ENCODE measurements at regions not wholly inside any gene's neighbourhood (a gene's known extent, or its start where the extent isn't known, plus 50 kb on each side); places are given as distances from the start of the nearest gene placed in this dataset.

DNA sequence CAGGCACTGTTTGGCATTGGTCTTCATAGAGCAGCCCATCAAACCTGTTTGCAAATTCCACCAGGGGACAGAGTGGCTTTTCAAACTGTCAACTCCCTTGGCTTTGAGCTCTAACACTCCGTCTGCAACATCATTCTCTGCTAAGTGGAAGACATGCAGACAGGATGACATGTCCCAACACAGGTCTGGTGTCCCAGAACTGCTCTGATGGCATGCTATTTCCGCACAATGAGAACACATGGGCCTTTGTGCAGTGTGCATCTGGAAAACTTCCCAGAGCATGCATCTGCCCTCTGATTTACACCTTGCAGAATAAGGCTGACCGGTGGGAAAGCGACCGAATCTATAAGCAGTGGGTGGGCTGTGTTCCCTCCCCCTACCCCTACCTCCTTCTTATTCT is 212.8 kb upstream of the GYPA start:
- no peak for DNase-seq (ENCODE audit: low spot score)
- WGBS, 2 donors (ENCODE audit: extremely low coverage in 2 of 2, insufficient read length in 2 of 2, insufficient replicate concordance in 1 of 2): no CpG with 5 or more reads among the region's 5 CpGs
- H2BK120ac ChIP-seq (ENCODE audit: low read depth, low read length): no peak overlapping the region
- H3K27ac ChIP-seq (replicated peaks; ENCODE audit: low read length): no peak overlapping the region
- no peak overlapping the region for H4K91ac ChIP-seq (ENCODE audit: low read depth, low read length, poor library complexity)
- peaks cover 19 to 40% of the 10 kb centered on the region in 2 donors for H3K4me1 ChIP-seq (ENCODE audit: control insufficient read depth in 2 of 2, insufficient read depth in 1 of 2, low read depth in 1 of 2, low read length in 2 of 2)
- no peak overlapping the region for H3K14ac ChIP-seq (ENCODE audit: low read length)
- H3K4ac ChIP-seq (ENCODE audit: low read length): no peak overlapping the region
- H4K8ac ChIP-seq (ENCODE audit: low read depth, low read length): no peak overlapping the region
- H2AK5ac ChIP-seq (ENCODE audit: low read depth, low read length): no peak overlapping the region
- peak overlapping the region; percentile 72 for H2AFZ ChIP-seq (ENCODE audit: low read length)
- H3K9ac ChIP-seq (ENCODE audit: low read depth, low read length, poor library complexity): no peak overlapping the region
- H3K79me1 ChIP-seq (ENCODE audit: low read depth, low read length): no peaks in the 10 kb centered on the region
- no peaks in the 10 kb centered on the region for H3K27me3 ChIP-seq (ENCODE audit: control insufficient read depth in 3 of 3, insufficient read depth in 3 of 3, low read depth in 1 of 3, low read length in 3 of 3)
- no peak overlapping the region for H3K18ac ChIP-seq (ENCODE audit: low read length)
- H3K4me2 ChIP-seq (ENCODE audit: insufficient read depth, low read length, poor library complexity, severe bottlenecking): no peak overlapping the region
- H2BK5ac ChIP-seq (ENCODE audit: low read length): no peak overlapping the region
- no peak overlapping the region for H2BK12ac ChIP-seq (ENCODE audit: low read length)
- no peaks in the 10 kb centered on the region for H3K9me3 ChIP-seq (replicated peaks in 1 of 2; ENCODE audit: control insufficient read depth in 2 of 2, insufficient read depth in 1 of 2, low read depth in 1 of 2, low read length in 2 of 2)
- no peak overlapping the region for H3K4me3 ChIP-seq (ENCODE audit: low read length in 2 of 2)
- H3K36me3 ChIP-seq (replicated peaks in 1 of 2; ENCODE audit: control insufficient read depth in 2 of 2, insufficient read depth in 2 of 2, low read length in 2 of 2): no peaks in the 10 kb centered on the region
- H2BK15ac ChIP-seq (ENCODE audit: low read length): no peak overlapping the region
- no peak overlapping the region for H3K23ac ChIP-seq (ENCODE audit: low read depth, low read length, poor library complexity)

- no peak overlapping the region for H2BK12ac ChIP-seq (ENCODE audit: low read length)
- H3K23ac ChIP-seq (ENCODE audit: low read depth, low read length, poor library complexity): no peak overlapping the region
- WGBS, 2 donors (ENCODE audit: extremely low coverage in 2 of 2, insufficient read length in 2 of 2, insufficient replicate concordance in 1 of 2): no CpG with 5 or more reads among the region's 10 CpGs
- H2AFZ ChIP-seq (ENCODE audit: low read length): peak overlapping the region; percentile 76
- no peak overlapping the region for H2BK5ac ChIP-seq (ENCODE audit: low read length)
- H4K91ac ChIP-seq (ENCODE audit: low read depth, low read length, poor library complexity): no peak overlapping the region
- H2AK5ac ChIP-seq (ENCODE audit: low read depth, low read length): no peak overlapping the region
- H2BK15ac ChIP-seq (ENCODE audit: low read length): no peak overlapping the region
- H2BK120ac ChIP-seq (ENCODE audit: low read depth, low read length): no peak overlapping the region
- H4K8ac ChIP-seq (ENCODE audit: low read depth, low read length): no peak overlapping the region
- H3K9ac ChIP-seq (ENCODE audit: low read depth, low read length, poor library complexity): no peak overlapping the region
- H3K4me2 ChIP-seq (ENCODE audit: insufficient read depth, low read length, poor library complexity, severe bottlenecking): no peak overlapping the region
- no peaks in the 10 kb centered on the region for H3K9me3 ChIP-seq (replicated peaks in 1 of 2; ENCODE audit: control insufficient read depth in 2 of 2, insufficient read depth in 1 of 2, low read depth in 1 of 2, low read length in 2 of 2)
- no peaks in the 10 kb centered on the region for H3K79me1 ChIP-seq (ENCODE audit: low read depth, low read length)
- H3K4ac ChIP-seq (ENCODE audit: low read length): no peak overlapping the region
- no peak overlapping the region for H3K14ac ChIP-seq (ENCODE audit: low read length)
- peaks cover 19 to 42% of the 10 kb centered on the region in 2 donors for H3K4me1 ChIP-seq (ENCODE audit: control insufficient read depth in 2 of 2, insufficient read depth in 1 of 2, low read depth in 1 of 2, low read length in 2 of 2)
- no peaks in the 10 kb centered on the region for H3K36me3 ChIP-seq (replicated peaks in 1 of 2; ENCODE audit: control insufficient read depth in 2 of 2, insufficient read depth in 2 of 2, low read length in 2 of 2)
- no peaks in the 10 kb centered on the region for H3K27me3 ChIP-seq (ENCODE audit: control insufficient read depth in 3 of 3, insufficient read depth in 3 of 3, low read depth in 1 of 3, low read length in 3 of 3)
- H3K4me3 ChIP-seq (ENCODE audit: low read length in 2 of 2): peak overlapping the region in 1 of 2 donors; percentile 32
- no peak overlapping the region for H3K27ac ChIP-seq (replicated peaks; ENCODE audit: low read length)
- peak; percentile 80 for DNase-seq (ENCODE audit: low spot score)
- no peak overlapping the region for H3K18ac ChIP-seq (ENCODE audit: low read length)
Measured at GRCh38 chr4:144355811-144356757, 215.6 kb upstream of the GYPA start.

- no peak for DNase-seq (ENCODE audit: low spot score)
- Histone ChIP-seq H2BK120ac (ENCODE audit: low read depth, low read length) (no peak overlapping the region), H2BK12ac (ENCODE audit: low read length) (no peak overlapping the region), H3K14ac (ENCODE audit: low read length) (no peak overlapping the region), H3K79me1 (ENCODE audit: low read depth, low read length) (no peaks in the 10 kb centered on the region), H2BK15ac (ENCODE audit: low read length) (no peak overlapping the region), H3K23ac (ENCODE audit: low read depth, low read length, poor library complexity) (no peak overlapping the region), H3K27me3 (ENCODE audit: control insufficient read depth in 3 of 3, insufficient read depth in 3 of 3, low read depth in 1 of 3, low read length in 3 of 3) (no peaks in the 10 kb centered on the region), H2BK5ac (ENCODE audit: low read length) (no peak overlapping the region), H3K18ac (ENCODE audit: low read length) (no peak overlapping the region), H3K4me1 (ENCODE audit: control insufficient read depth in 2 of 2, insufficient read depth in 1 of 2, low read depth in 1 of 2, low read length in 2 of 2) (peaks cover 21 to 42% of the 10 kb centered on the region in 2 donors), H3K9me3 (replicated peaks in 1 of 2; ENCODE audit: control insufficient read depth in 2 of 2, insufficient read depth in 1 of 2, low read depth in 1 of 2, low read length in 2 of 2) (no peaks in the 10 kb centered on the region), H3K27ac (replicated peaks; ENCODE audit: low read length) (no peak overlapping the region), H4K91ac (ENCODE audit: low read depth, low read length, poor library complexity) (no peak overlapping the region), H3K9ac (ENCODE audit: low read depth, low read length, poor library complexity) (no peak overlapping the region), H3K4me3 (ENCODE audit: low read length in 2 of 2) (peak overlapping the region in 1 of 2 donors; percentile 32), H3K4ac (ENCODE audit: low read length) (no peak overlapping the region), H3K4me2 (ENCODE audit: insufficient read depth, low read length, poor library complexity, severe bottlenecking) (peak overlapping the region; percentile 43), H4K8ac (ENCODE audit: low read depth, low read length) (no peak overlapping the region), H2AK5ac (ENCODE audit: low read depth, low read length) (no peak overlapping the region), H3K36me3 (replicated peaks in 1 of 2; ENCODE audit: control insufficient read depth in 2 of 2, insufficient read depth in 2 of 2, low read length in 2 of 2) (no peaks in the 10 kb centered on the region), H2AFZ (ENCODE audit: low read length) (peak overlapping the region; percentile 76)
- no CpG with 5 or more reads among the region's 9 CpGs for WGBS, 2 donors (ENCODE audit: extremely low coverage in 2 of 2, insufficient read length in 2 of 2, insufficient replicate concordance in 1 of 2)
Measured at GRCh38 chr4:144356941-144357381, 216.4 kb upstream of the GYPA start.

DNA sequence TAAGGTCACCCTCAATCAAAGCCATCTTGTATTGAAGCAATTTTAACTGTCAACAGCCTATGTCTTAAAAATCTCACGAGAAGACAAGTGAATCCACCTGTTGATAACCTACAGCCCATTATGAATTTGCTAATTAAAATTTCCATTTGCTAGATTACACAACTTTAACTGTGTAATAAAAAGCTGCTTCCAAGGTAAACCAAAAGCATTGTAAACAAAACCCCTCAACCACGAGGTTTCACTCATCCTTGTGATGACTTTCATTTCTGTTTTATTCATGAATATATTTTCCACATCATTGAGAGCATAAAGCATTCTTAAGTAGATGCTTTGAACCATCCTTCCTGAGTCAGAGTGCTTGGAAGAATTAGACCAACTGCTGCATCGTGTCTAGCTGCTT is 217.5 kb upstream of the GYPA start:
- Histone ChIP-seq H4K8ac (ENCODE audit: low read depth, low read length) (no peak overlapping the region), H3K18ac (ENCODE audit: low read length) (no peak overlapping the region)
- no CpG with 5 or more reads among the region's 3 CpGs for WGBS, 2 donors (ENCODE audit: extremely low coverage in 2 of 2, insufficient read length in 2 of 2, insufficient replicate concordance in 1 of 2)

More for the DNA sequence above, 217.5 kb upstream of the GYPA start:
- no peaks in the 10 kb centered on the region for H3K9me3 ChIP-seq (replicated peaks in 1 of 2; ENCODE audit: control insufficient read depth in 2 of 2, insufficient read depth in 1 of 2, low read depth in 1 of 2, low read length in 2 of 2)
- H3K4me2 ChIP-seq (ENCODE audit: insufficient read depth, low read length, poor library complexity, severe bottlenecking): no peak overlapping the region
- no peaks in the 10 kb centered on the region for H3K36me3 ChIP-seq (replicated peaks in 1 of 2; ENCODE audit: control insufficient read depth in 2 of 2, insufficient read depth in 2 of 2, low read length in 2 of 2)
- H2BK15ac ChIP-seq (ENCODE audit: low read length): no peak overlapping the region
- H3K4me1 ChIP-seq (ENCODE audit: control insufficient read depth in 2 of 2, insufficient read depth in 1 of 2, low read depth in 1 of 2, low read length in 2 of 2): peaks cover 20 to 34% of the 10 kb centered on the region in 2 donors
- H3K9ac ChIP-seq (ENCODE audit: low read depth, low read length, poor library complexity): no peak overlapping the region
- H3K4ac ChIP-seq (ENCODE audit: low read length): no peak overlapping the region
- H2AFZ ChIP-seq (ENCODE audit: low read length): peak overlapping the region; percentile 76
- no peaks in the 10 kb centered on the region for H3K79me1 ChIP-seq (ENCODE audit: low read depth, low read length)
- H4K91ac ChIP-seq (ENCODE audit: low read depth, low read length, poor library complexity): no peak overlapping the region
- no peak overlapping the region for H3K14ac ChIP-seq (ENCODE audit: low read length)
- H2BK12ac ChIP-seq (ENCODE audit: low read length): no peak overlapping the region
- H3K27me3 ChIP-seq (ENCODE audit: control insufficient read depth in 3 of 3, insufficient read depth in 3 of 3, low read depth in 1 of 3, low read length in 3 of 3): no peaks in the 10 kb centered on the region
- H2BK120ac ChIP-seq (ENCODE audit: low read depth, low read length): no peak overlapping the region
- no peak overlapping the region for H3K23ac ChIP-seq (ENCODE audit: low read depth, low read length, poor library complexity)
- no peak overlapping the region for H2BK5ac ChIP-seq (ENCODE audit: low read length)
- H3K4me3 ChIP-seq (ENCODE audit: low read length in 2 of 2): no peak overlapping the region
- H2AK5ac ChIP-seq (ENCODE audit: low read depth, low read length): no peak overlapping the region
- no peak for DNase-seq (ENCODE audit: low spot score)
- H3K27ac ChIP-seq (replicated peaks; ENCODE audit: low read length): no peak overlapping the region
